MV-4-11 (cell line): ENCODE measurements at regions not wholly inside any gene's neighbourhood (a gene's known extent, or its start where the extent isn't known, plus 50 kb on each side); places are given as distances from the start of the nearest gene placed in this dataset.

Source experiments
- DNase-seq: peaks from one replicate; lab custom pipeline; 2025; lab: John Stamatoyannopoulos, UW

- DNase-seq: no peak
Observed at GRCh38 chr18:57249179-57249578, 102.3 kb downstream of the BOD1L2 start.

- DNase-seq: no peak
Observed at GRCh38 chr18:57249883-57250282, 102.5 kb upstream of the ST8SIA3 start.

GRCh38 chr18:57251747-57252146, 100.6 kb upstream of the ST8SIA3 start:
- DNase-seq: no peak

DNA sequence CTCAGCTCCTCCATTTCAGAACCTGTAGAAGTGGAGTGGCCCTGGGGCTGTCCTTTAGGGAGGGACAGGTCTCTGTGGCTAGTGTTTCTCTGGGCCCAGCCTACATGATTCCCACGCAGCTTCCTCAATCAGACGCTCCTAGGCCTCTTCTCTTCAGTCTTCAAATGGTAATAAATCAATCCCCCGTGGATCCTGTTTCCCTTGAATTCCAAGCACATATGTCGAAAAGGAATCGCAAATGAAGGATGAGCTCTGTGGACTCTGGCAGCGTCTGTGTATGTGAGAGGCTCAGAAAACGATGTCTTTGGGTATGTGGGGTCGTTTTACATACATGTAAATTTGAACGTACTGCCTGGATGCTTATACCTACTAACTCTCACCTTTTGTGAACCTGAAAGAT, 98.5 kb upstream of the ST8SIA3 start:
- no peak for DNase-seq

- DNase-seq: no peak
Observed at GRCh38 chr18:57258131-57258777, 94.1 kb upstream of the ST8SIA3 start.

DNA sequence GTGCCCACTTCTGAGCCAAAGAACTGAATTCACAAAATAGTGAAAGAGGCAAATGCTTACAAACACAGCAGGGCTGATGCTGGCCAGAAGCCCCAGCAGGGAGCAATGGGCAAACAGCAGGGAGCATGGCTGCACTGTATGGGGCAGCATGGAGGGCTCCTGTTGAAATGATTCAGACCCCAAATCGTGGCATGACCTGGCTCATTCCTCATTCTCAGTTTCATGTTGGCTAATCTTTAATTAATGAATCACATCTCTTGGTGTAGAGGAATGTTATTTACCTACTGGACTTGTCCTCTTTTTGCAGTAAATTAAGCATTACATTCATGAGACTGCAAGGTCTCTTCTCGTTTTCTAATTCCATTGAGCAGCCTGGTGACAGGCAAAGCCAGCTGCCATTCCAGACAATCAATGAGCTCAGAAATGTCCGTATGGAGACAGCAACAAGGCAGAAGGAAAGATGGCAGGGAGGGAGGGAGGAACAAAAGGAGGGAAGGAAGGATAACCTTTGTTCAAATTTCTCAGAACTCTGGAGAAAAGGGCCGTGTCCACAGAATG, 84.9 kb upstream of the ST8SIA3 start:
- no peak for DNase-seq

DNA sequence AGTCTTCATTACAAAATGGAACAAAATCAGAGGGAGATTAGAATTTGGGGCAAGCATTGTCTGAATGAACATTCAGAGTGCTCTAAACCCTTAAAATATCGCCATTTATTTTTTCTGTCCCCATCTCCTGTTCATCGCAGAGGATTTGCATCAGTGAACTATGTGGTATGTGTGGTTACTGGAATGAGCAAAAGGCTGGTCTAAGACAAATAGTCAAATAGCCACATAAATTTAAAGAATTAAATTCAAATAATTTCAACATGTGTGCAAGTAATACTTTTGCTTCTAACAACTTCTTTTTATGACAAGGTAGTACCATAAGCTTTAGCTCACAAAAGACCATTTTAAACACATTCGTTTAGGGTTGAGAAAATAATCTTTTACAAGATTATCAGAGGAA, 82.6 kb upstream of the ST8SIA3 start:
- no peak for DNase-seq

DNA sequence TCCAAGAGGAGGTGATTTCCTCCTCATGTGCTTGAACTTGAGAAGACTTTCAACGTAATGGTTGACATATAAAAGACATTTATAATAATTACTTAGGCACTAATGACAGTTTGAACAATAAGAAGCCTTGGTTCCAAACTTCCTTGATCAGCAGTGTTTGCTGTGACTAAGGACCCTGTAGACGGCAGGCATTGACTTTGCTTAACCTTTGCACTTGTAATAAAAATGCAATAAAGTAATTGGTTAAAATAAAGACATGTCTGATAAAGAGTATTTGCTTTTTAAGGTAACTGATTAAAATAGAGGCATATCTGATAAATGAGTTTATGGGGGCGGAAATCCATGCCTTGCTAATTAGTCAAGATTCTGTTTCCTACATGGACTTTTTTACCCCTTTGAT, 82.2 kb upstream of the ST8SIA3 start:
- DNase-seq: no peak

- no peak for DNase-seq
Observed at GRCh38 chr18:57273194-57273593, 79.2 kb upstream of the ST8SIA3 start.

DNA sequence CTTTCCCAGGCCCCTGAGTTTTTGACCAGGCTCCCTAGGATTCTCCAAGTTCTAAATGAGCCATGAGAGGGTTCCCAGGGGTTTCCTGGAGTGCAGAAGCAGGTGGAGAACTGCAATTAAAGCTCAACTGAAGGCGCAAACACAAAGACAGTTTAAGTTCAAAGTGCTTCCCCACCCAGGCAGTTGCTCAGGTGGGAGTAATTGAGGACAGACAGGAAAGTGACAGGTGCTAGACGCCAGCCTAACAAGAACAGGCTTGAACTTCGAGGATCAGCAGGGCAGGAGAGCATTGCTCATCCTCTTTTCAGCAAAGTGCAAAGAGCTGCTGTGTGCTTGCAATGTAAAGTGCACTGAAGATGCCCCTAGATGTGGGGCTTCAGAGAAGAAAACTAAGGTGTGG, 77.2 kb upstream of the ST8SIA3 start:
- no peak for DNase-seq

GRCh38 chr18:57276829-57277228, 75.5 kb upstream of the ST8SIA3 start:
- DNase-seq: no peak

DNA sequence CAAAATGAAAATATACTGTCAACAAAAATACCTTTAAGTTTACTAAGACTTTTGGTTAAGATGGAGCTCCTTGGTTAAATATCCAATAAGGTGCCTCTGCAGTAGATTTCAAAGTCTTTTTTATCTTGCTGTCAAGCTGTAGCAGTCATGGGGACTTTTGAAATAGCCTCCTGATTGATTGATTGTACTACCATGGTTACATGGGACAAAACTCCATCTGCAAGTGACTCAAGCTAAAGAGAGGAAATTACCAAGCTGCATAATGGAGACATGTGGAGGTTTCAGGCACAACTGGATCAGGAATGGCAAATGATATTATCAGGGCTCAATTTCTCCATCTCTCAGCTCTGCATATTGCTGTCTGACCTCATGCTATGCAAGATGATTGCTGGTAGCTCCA, 73.4 kb upstream of the ST8SIA3 start:
- no peak for DNase-seq

DNA sequence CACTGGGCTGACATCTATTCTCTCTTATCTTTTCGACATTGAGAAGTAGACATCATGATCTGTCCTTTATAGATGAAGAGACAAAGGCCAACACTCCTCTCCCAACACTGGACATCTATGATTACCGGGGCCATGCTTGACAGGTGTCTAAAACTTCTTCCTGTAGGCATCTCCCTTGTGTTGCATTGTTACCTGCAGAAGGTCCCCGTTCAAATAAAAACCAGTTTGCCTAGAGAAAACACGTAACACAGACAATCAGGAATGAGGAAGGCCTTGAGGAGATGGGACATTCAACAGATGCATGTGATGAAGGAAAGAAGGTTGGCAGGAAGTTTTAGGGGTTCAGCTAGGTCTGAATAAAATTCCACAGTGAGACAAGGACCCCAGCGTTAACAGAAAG, 70.8 kb upstream of the ST8SIA3 start:
- no peak for DNase-seq

DNA sequence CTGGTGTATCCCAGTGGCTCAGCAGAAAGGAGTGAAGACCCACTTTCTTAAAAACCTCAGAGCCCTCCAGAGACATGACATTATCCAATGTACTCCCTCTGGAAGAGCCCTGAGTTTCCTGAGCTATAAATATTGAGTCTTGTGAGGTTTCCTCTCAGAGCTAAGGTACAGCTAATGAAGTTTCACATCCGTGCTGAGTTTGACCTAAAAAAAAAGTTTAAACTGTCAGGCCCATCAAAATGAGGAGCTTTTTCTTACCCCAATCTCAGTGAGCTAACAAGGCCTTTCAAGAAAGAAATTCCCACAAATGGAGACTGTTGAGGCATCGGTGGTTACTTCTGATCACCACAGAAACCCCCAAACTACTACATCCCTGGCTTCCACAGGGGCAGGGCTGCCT, 65.4 kb upstream of the ST8SIA3 start:
- no peak for DNase-seq

DNA sequence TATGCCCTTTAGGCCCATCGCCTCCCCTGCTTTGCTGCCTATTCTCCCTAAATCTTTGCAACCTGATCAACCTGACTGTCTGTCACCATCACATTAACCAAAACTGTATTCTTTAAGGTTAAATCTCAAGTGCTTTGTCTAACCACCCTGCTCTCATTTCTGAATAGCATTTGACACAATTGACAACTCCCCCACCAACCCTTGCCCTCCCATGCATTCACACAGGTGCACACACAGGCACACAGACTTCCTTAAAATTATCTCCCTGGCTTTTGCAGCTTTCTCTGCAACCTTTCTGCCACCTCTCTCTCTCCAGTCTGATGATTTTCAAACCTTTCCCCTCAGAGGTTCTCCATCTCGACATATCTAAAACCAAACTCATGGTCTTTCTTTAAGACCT, 64.6 kb upstream of the ST8SIA3 start:
- DNase-seq: no peak

DNA sequence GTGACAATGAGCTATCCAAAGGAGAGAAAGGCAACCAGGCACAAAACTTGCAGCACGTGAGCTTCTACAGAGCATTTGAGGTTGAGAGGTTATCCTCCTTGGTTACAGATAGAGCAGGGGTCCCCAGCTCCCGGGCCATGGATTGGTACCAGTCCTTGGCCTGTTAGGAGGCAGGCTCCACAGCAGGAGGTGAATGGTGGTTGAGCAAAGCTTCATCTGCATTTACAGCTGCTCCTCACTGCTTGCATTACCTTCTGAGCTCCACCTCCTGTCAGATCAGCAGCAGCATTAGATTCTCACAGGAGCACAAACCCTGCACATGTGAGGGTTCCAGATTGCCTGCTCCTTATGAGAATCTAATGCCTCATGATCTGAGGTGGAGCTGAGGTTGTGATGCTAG, 57.8 kb upstream of the ST8SIA3 start:
- DNase-seq: no peak

- DNase-seq: no peak
Observed at GRCh38 chr18:57296336-57296735, 56.0 kb upstream of the ST8SIA3 start.

DNA sequence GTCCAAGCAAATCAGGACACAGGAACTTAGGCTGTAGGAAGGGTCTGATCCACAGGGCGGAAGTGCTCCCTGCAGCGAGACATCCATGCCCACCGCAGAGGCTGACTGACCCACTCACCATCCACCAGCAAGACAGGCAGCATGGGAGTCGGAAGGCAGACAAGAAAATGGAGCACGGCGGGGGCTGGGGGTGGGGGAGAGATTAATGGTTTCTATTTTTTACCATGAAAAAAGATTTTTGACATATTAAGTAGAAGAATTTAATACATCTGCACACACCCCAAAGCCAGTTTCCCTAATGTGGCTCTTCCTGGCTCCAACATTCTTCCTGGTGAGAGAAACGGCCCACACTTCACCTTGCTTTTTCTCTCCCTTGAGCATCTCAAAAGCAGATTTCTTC, 55.1 kb upstream of the ST8SIA3 start:
- no peak for DNase-seq

DNA sequence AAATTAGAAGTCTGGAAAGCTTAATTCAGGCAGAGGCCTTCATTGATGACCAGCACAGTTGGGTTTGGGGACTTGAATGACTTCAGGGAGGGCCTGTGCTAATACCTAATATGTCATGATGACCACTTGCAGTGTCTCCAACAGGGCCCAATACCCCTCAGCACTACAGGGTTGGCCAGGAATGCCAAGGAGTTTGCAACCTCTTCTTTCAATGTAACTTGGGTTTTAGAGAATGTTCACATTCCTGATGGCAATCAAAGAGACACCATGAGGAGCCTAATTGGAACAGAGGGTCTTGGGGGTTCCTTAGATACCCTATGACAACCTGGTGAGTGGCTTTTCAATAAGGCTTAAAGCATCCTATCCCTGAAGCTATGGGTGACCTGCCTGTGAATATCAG, 52.4 kb upstream of the ST8SIA3 start:
- DNase-seq: no peak

GRCh38 chr18:57301573-57302559, 50.5 kb upstream of the ST8SIA3 start:
- no peak for DNase-seq
